Loucy (cell line): ENCODE measurements at regions not wholly inside any gene's neighbourhood (a gene's known extent, or its start where the extent isn't known, plus 50 kb on each side); places are given as distances from the start of the nearest gene placed in this dataset.

Experiments
- EZH2phosphoT487 ChIP-seq: fragments of 200-600 bp; IDR thresholded peaks from 2 replicates; pipeline ENCODE4 v1.6.1; 2018; ENCODE audit warnings: antibody characterized with exemption, mild to moderate bottlenecking, moderate library complexity, borderline replicate concordance
- TF ChIP-seq, protein P1 (sequence below): fragments of 200-600 bp; sonication (generic); conservative IDR thresholded peaks from 2 replicates; pipeline ENCODE4 v1.5.1; 2014; ENCODE audit warnings: mild to moderate bottlenecking, antibody characterized with exemption, low read length

DNA sequence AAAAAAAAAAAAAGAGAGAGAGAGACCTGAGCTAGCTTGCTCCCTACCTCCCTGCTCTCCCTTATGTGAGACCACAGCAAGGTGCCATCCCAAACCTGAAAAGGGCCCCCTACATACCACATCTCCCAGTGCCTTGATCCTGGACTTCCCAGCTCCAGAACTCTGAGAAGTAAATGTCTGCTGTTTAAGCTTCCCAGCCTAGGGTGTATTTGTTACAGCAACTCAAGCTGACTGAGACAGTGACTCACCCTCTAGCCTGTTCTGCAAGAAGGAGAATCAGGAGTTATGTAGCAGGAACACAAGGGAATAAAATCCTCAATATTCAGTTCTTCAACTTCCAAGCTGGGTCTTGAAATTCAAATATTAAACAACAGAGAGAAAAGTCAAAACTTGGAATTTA lies 52.1 kb upstream of the TMEM72 start:
- TF ChIP-seq, protein P1, sequence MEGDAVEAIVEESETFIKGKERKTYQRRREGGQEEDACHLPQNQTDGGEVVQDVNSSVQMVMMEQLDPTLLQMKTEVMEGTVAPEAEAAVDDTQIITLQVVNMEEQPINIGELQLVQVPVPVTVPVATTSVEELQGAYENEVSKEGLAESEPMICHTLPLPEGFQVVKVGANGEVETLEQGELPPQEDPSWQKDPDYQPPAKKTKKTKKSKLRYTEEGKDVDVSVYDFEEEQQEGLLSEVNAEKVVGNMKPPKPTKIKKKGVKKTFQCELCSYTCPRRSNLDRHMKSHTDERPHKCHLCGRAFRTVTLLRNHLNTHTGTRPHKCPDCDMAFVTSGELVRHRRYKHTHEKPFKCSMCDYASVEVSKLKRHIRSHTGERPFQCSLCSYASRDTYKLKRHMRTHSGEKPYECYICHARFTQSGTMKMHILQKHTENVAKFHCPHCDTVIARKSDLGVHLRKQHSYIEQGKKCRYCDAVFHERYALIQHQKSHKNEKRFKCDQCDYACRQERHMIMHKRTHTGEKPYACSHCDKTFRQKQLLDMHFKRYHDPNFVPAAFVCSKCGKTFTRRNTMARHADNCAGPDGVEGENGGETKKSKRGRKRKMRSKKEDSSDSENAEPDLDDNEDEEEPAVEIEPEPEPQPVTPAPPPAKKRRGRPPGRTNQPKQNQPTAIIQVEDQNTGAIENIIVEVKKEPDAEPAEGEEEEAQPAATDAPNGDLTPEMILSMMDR = no peak
- no peak for TF ChIP-seq EZH2phosphoT487
